IMR-90 (cell line): ENCODE measurements at regions not wholly inside any gene's neighbourhood (a gene's known extent, or its start where the extent isn't known, plus 50 kb on each side); places are given as distances from the start of the nearest gene placed in this dataset.

ENCODE experiments used
- ATAC-seq: fragments of 200-7000 bp; cut with Tn5 transposase; 2 replicates; pipeline ENCODE4 v1.9.1; 2020; ENCODE audit warnings: low read depth, mild to moderate bottlenecking, moderate library complexity
- BruUV-seq: library from RNA; stranded (reverse); fragments of 400-500 nt; replicated peaks from 2 replicates; lab custom pipeline; 2021; lab: Mats Ljungman, UMichigan
- CTCF ChIA-PET: fragments of 300-600 bp; formaldehyde crosslinking; extraction: SDS; loops from one replicate; lab custom pipeline; 2021; ENCODE audit warnings: antibody characterized with exemption; lab: Yijun Ruan, JAX
- POLR2A ChIA-PET: fragments of 300-600 bp; sonication (Branson Sonifier 250); formaldehyde crosslinking; loops from one replicate; lab custom pipeline; 2022; ENCODE audit warnings: antibody characterized with exemption; ENCODE audit not compliant: unreplicated experiment; lab: Charles Lee
- DNase-seq: peaks from one replicate; pipeline ENCODE4 v3.0.0; 2013
- H2AFZ ChIP-seq: replicated peaks from 2 replicates; pipeline ENCODE3; 2013; ENCODE audit warnings: low read length, mild to moderate bottlenecking; ENCODE audit not compliant: poor library complexity
- H2AK5ac ChIP-seq: 2 replicates; pipeline ENCODE4 v1.6.1; 2013; ENCODE audit warnings: low read depth, low read length, inconsistent platforms
- H2AK9ac ChIP-seq: replicated peaks from 2 replicates; pipeline ENCODE3; 2013; ENCODE audit warnings: mild to moderate bottlenecking, low read depth, low read length, moderate library complexity; ENCODE audit not compliant: poor library complexity
- H2BK120ac ChIP-seq: 2 replicates; pipeline ENCODE4 v1.6.1; 2013; ENCODE audit warnings: low read depth, low read length, inconsistent platforms
- H2BK15ac ChIP-seq: 3 replicates; pipeline ENCODE4 v1.6.1; 2013; ENCODE audit warnings: low read depth, low read length, inconsistent platforms
- H2BK20ac ChIP-seq: 2 replicates; pipeline ENCODE4 v1.6.1; 2013; ENCODE audit warnings: low read depth, mild to moderate bottlenecking, inconsistent platforms, low read length, moderate library complexity
- H2BK5ac ChIP-seq: 2 replicates; pipeline ENCODE4 v1.6.1; 2013; ENCODE audit warnings: mild to moderate bottlenecking, low read depth, low read length, inconsistent platforms; ENCODE audit not compliant: poor library complexity, severe bottlenecking
- H3K14ac ChIP-seq: replicated peaks from 2 replicates; pipeline ENCODE4 v1.6.1; 2013; ENCODE audit warnings: low read depth, low read length, inconsistent platforms
- H3K18ac ChIP-seq: 2 replicates; pipeline ENCODE4 v1.6.1; 2013; ENCODE audit warnings: low read depth, low read length, control low read depth
- H3K23ac ChIP-seq: 2 replicates; pipeline ENCODE4 v1.6.1; 2013; ENCODE audit warnings: low read depth, low read length, inconsistent platforms
- H3K27ac ChIP-seq: 2 replicates; pipeline ENCODE4 v1.5.1; 2013; ENCODE audit warnings: mild to moderate bottlenecking, control low read depth, low read length; ENCODE audit not compliant: insufficient read depth
- H3K27me3 ChIP-seq: 2 replicates; pipeline ENCODE4 v1.6.1; 2013; ENCODE audit warnings: low read length; ENCODE audit not compliant: control insufficient read depth, insufficient read depth
- H3K36me3 ChIP-seq: 2 replicates; pipeline ENCODE4 v1.6.1; 2013; ENCODE audit warnings: low read length, mixed read lengths; ENCODE audit not compliant: control insufficient read depth, insufficient read depth
- H3K4ac ChIP-seq: 2 replicates; pipeline ENCODE4 v1.6.1; 2013; ENCODE audit warnings: low read depth, low read length, inconsistent platforms
- H3K4me1 ChIP-seq: 2 replicates; pipeline ENCODE4 v1.6.1; 2013; ENCODE audit warnings: low read length, mixed read lengths; ENCODE audit not compliant: control insufficient read depth, insufficient read depth
- H3K4me2 ChIP-seq: 2 replicates; pipeline ENCODE4 v1.6.1; 2013; ENCODE audit warnings: low read depth, mild to moderate bottlenecking, control low read depth, low read length, moderate library complexity
- H3K4me3 ChIP-seq: 2 replicates; pipeline ENCODE4 v1.5.1; 2013; ENCODE audit warnings: low read depth, mild to moderate bottlenecking, control low read depth, low read length, moderate library complexity; ENCODE audit not compliant: insufficient read depth
- H3K56ac ChIP-seq: 2 replicates; pipeline ENCODE4 v1.6.1; 2013; ENCODE audit warnings: low read length, inconsistent platforms; ENCODE audit not compliant: insufficient read depth; ENCODE audit errors: extremely low read depth
- H3K79me1 ChIP-seq, 2 experiments: 2 replicates each; pipeline ENCODE4 v1.6.1; 2013; ENCODE audit warnings: low read length in 2 of 2, inconsistent platforms in 1 of 2, low read depth in 1 of 2
- H3K9ac ChIP-seq: 2 replicates; pipeline ENCODE4 v1.6.1; 2013; ENCODE audit warnings: low read depth, low read length, control low read depth
- H3K9me1 ChIP-seq: 2 replicates; pipeline ENCODE4 v1.6.1; 2013; ENCODE audit warnings: low read length, inconsistent platforms; ENCODE audit not compliant: insufficient read depth
- H3K9me3 ChIP-seq: 2 replicates; pipeline ENCODE4 v1.6.1; 2013; ENCODE audit warnings: low read length; ENCODE audit not compliant: control insufficient read depth, insufficient read depth
- H4K20me1 ChIP-seq: 2 replicates; pipeline ENCODE4 v1.6.1; 2013; ENCODE audit warnings: low read length, inconsistent platforms; ENCODE audit not compliant: insufficient read depth
- H4K5ac ChIP-seq: 2 replicates; pipeline ENCODE4 v1.6.1; 2013; ENCODE audit warnings: mild to moderate bottlenecking, low read depth, low read length, control low read depth
- H4K8ac ChIP-seq, 2 experiments: 2 replicates each; pipeline ENCODE4 v1.6.1; 2013; ENCODE audit warnings: low read depth in 2 of 2, low read length in 2 of 2, control low read depth in 1 of 2, inconsistent platforms in 1 of 2
- H4K91ac ChIP-seq: 2 replicates; pipeline ENCODE4 v1.6.1; 2013; ENCODE audit warnings: low read depth, low read length, inconsistent platforms; ENCODE audit not compliant: insufficient read depth
- BHLHE40 ChIP-seq: fragments of 150-350 bp; IDR thresholded peaks from 2 replicates; pipeline ENCODE4 v1.6.1; 2016; ENCODE audit warnings: mild to moderate bottlenecking, low read depth, low read length
- CHD1 ChIP-seq: IDR thresholded peaks from 2 replicates; pipeline ENCODE4 v1.6.1; 2012; ENCODE audit warnings: low read depth, low read length, improper control_type of control experiment
- MAFK ChIP-seq: IDR thresholded peaks from 2 replicates; pipeline ENCODE4 v1.6.1; 2012; ENCODE audit warnings: low read depth, low read length, improper control_type of control experiment
- MXI1 ChIP-seq: IDR thresholded peaks from 2 replicates; pipeline ENCODE4 v1.6.1; 2012; ENCODE audit warnings: low read depth, mild to moderate bottlenecking, low read length, moderate library complexity, borderline replicate concordance
- POLR2A ChIP-seq: IDR thresholded peaks from 2 replicates; pipeline ENCODE4 v1.6.1; 2012; ENCODE audit warnings: mild to moderate bottlenecking, low read depth, low read length
- RCOR1 ChIP-seq: IDR thresholded peaks from 2 replicates; pipeline ENCODE4 v1.6.1; 2012; ENCODE audit warnings: mild to moderate bottlenecking, low read length, improper control_type of control experiment; ENCODE audit not compliant: insufficient replicate concordance
- WGBS, 2 experiments: methylation state at CpG; one replicate each; pipeline versions ENCODE4 v1.1.5 to v1.1.7; 2013; ENCODE audit warnings: missing lambda C conversion rate in 2 of 2; ENCODE audit not compliant: insufficient read length in 1 of 2; ENCODE audit errors: extremely low coverage in 2 of 2; 5-methylcytosine and 5-hydroxymethylcytosine counted together
- dilution Hi-C: fragments of 300-500 bp; cut with HindIII; formaldehyde crosslinking; loops from one replicate; pipeline ENCODE4 v1.14.3; 2018; ENCODE audit warnings: low sequenced_read_pairs; ENCODE audit not compliant: unreplicated experiment
- in situ Hi-C: fragments of 300-500 bp; cut with MboI; formaldehyde crosslinking; loops from 3 replicates; pipeline ENCODE4 v1.14.3; 2019; ENCODE audit warnings: low sequenced_read_pairs, inconsistent platforms, mixed read lengths
- intact Hi-C: fragments of 100-400 bp; cut with micrococcal nuclease; formaldehyde crosslinking; loops from 2 replicates; pipeline ENCODE4 v1.10.0; 2022
- TF ChIP-seq, protein P1 (sequence below): conservative IDR thresholded peaks from 2 replicates; pipeline ENCODE4 v1.5.1; 2012; ENCODE audit warnings: mild to moderate bottlenecking, low read depth, low read length, improper control_type of control experiment
- TF ChIP-seq, protein P2 (sequence below): fragments of 150-350 bp; IDR thresholded peaks from 2 replicates; pipeline ENCODE4 v1.6.1; 2017; ENCODE audit warnings: mild to moderate bottlenecking, antibody characterized with exemption, low read length, low read depth
- TF ChIP-seq, protein P3 (sequence below): fragments of 150-350 bp; IDR thresholded peaks from 2 replicates; pipeline ENCODE4 v1.6.1; 2016; ENCODE audit warnings: low read depth, mild to moderate bottlenecking, low read length, moderate library complexity, borderline replicate concordance

DNA sequence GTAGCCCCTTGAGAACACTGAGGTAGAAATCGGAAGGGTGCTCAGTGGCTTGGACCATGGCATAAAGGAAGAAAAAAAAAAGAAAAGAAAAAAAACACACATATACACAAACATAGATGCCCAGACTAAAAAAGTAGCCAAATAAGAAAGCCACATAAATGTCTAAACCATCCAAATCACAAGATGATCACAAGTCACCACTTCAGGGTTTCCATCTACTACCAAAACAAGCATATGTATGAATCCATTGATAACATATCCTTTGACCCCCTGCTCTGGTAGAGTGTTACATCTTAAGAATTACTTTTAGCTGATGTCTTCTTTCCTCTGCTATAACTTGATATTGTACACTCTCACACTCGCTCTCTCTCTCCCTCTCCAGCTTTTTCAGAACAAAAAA, 245.9 kb downstream of the AHR start:
- Histone ChIP-seq H2BK120ac (no peak overlapping the region), H3K14ac (no peak overlapping the region), H2BK15ac (no peak overlapping the region), H3K9me1 (no peaks in the 10 kb centered on the region), H3K27me3 (no peaks in the 10 kb centered on the region), H4K8ac (no peak overlapping the region), H4K20me1 (no peaks in the 10 kb centered on the region), H3K4me1 (peaks cover 4% of the 10 kb centered on the region), H2AK5ac (no peak overlapping the region), H3K56ac (no peak overlapping the region), H3K36me3 (no peaks in the 10 kb centered on the region), H3K9me3 (no peaks in the 10 kb centered on the region), H3K23ac (no peak overlapping the region), H3K9ac (no peak overlapping the region), H4K5ac (no peak overlapping the region), H3K27ac (no peak overlapping the region), H3K4me2 (no peak overlapping the region), H2AK9ac (no peak overlapping the region), H3K4me3 (no peak overlapping the region), H4K91ac (no peak overlapping the region), H2AFZ (no peak overlapping the region), H3K4ac (no peak overlapping the region), H2BK20ac (no peak overlapping the region), H2BK5ac (no peak overlapping the region), H3K79me1 (no peaks in the 10 kb centered on the region), H3K18ac (no peak overlapping the region)
- intact Hi-C loops, result no loop called here
- CTCF ChIA-PET, result interaction anchor here (1.0 kb wide), 1 partner anchor 13 kb away, joined by 3 read pairs; no protein-coding TSS in a partner anchor
- in situ Hi-C loops, result no loop called here
- DNase-seq, result no peak
- ATAC-seq, result no peak
- no CpG with 5 or more reads among the region's 2 CpGs for whole genome bisulfite sequencing, 2 experiments
- POLR2A ChIA-PET, result no interaction called here
- TF ChIP-seq BHLHE40 (no peak), POLR2A (no peak), RCOR1 (no peak), MAFK (no peak), MXI1 (no peak), CHD1 (no peak)
- TF ChIP-seq, protein P1, sequence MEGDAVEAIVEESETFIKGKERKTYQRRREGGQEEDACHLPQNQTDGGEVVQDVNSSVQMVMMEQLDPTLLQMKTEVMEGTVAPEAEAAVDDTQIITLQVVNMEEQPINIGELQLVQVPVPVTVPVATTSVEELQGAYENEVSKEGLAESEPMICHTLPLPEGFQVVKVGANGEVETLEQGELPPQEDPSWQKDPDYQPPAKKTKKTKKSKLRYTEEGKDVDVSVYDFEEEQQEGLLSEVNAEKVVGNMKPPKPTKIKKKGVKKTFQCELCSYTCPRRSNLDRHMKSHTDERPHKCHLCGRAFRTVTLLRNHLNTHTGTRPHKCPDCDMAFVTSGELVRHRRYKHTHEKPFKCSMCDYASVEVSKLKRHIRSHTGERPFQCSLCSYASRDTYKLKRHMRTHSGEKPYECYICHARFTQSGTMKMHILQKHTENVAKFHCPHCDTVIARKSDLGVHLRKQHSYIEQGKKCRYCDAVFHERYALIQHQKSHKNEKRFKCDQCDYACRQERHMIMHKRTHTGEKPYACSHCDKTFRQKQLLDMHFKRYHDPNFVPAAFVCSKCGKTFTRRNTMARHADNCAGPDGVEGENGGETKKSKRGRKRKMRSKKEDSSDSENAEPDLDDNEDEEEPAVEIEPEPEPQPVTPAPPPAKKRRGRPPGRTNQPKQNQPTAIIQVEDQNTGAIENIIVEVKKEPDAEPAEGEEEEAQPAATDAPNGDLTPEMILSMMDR, result no peak
- TF ChIP-seq, protein P2, sequence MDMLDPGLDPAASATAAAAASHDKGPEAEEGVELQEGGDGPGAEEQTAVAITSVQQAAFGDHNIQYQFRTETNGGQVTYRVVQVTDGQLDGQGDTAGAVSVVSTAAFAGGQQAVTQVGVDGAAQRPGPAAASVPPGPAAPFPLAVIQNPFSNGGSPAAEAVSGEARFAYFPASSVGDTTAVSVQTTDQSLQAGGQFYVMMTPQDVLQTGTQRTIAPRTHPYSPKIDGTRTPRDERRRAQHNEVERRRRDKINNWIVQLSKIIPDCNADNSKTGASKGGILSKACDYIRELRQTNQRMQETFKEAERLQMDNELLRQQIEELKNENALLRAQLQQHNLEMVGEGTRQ, result no peak
- TF ChIP-seq, protein P3, sequence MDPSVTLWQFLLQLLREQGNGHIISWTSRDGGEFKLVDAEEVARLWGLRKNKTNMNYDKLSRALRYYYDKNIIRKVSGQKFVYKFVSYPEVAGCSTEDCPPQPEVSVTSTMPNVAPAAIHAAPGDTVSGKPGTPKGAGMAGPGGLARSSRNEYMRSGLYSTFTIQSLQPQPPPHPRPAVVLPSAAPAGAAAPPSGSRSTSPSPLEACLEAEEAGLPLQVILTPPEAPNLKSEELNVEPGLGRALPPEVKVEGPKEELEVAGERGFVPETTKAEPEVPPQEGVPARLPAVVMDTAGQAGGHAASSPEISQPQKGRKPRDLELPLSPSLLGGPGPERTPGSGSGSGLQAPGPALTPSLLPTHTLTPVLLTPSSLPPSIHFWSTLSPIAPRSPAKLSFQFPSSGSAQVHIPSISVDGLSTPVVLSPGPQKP, result no peak
- no TSS peak for BruUV-seq
- dilution Hi-C loops, result no loop called here
